HG02981 (cell line): ENCODE measurements at regions not wholly inside any gene's neighbourhood (a gene's known extent, or its start where the extent isn't known, plus 50 kb on each side); places are given as distances from the start of the nearest gene placed in this dataset.
"Not testable (repeated sequence)": the region's sequence is repeated elsewhere in the genome, so short reads cannot be mapped to it uniquely, and the experiment has no call there.

Experiments used
- ATAC-seq: cut with Tn5 transposase; IDR thresholded peaks from one replicate; pipeline ENCODE4 v1.9.1; 2021; ENCODE audit warnings: mild to moderate bottlenecking, moderate library complexity; ENCODE audit not compliant: unreplicated experiment

GRCh38 chr2:215722986-215723630 lies 287.2 kb upstream of the FN1 start:
- no peak for ATAC-seq

GRCh38 chr2:215722125-215722524 lies 286.3 kb upstream of the FN1 start:
- ATAC-seq, result no peak

- ATAC-seq, result not testable (repeated sequence)
These were observed 285.6 kb upstream of the FN1 start for GRCh38 chr2:215721515-215721914.

- no peak for ATAC-seq
These were observed 283.0 kb upstream of the FN1 start for GRCh38 chr2:215718890-215719289.

GRCh38 chr2:215718436-215718835 lies 282.6 kb upstream of the FN1 start:
- no peak for ATAC-seq

DNA sequence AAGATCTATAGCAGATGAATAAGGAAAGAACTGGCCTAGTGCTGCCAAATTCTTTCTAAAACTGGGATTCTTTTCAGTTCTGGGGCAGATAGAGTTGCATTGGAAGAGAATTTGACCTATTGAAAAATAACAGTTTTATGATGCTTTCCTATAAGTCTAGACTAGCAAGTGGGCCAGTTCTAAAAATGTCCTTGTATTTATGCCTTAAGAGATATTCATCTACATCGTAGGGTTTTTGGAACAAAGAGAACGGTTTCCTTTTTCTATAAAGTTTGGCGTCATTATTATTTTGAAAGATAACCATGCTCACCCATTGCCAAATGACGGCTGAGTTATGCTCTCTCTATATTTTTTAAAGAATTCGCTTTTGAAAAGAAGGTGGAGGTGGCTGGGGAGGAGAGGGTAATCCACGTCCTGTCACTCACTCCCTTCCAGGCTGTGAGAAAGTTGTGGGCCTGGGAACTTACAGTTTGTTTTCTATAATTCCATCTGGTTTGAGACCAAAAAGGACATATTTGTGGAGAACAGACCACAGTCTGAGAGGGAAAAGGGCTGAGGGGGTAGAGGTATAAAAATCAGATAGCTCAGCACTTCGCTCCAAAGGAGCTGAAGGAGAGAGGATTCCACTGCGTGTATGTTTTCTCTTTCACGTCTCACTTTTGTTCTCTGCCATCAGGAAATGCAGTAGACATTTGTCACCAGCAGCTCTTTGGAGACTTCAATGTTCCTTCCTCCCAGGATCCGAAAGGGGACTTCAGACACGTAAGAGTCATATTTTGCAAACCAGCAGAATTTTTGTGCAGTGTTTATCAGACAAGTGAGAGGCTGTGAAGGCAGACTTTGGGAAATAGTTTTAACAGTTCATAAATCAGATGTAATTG lies 281.9 kb upstream of the FN1 start:
- no peak for ATAC-seq

DNA sequence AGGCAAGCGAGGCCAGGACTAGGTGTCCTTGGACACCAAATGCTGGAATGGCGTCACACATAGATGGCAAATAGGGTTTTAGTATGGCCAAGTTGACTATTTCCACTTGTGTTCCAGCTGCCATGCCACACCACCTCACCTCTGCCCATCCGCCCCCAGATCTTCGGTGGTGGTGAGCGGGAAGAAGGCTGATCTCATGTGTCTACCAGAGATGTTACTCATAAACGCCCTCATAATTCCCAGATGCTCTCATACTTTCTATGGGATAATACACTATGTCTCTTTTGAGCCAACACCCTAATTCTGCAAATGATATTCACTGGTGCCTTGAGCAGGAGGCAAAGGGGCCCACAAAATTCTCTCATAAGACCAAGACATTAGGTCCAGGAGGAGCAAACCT lies 281.1 kb upstream of the FN1 start:
- no peak for ATAC-seq

DNA sequence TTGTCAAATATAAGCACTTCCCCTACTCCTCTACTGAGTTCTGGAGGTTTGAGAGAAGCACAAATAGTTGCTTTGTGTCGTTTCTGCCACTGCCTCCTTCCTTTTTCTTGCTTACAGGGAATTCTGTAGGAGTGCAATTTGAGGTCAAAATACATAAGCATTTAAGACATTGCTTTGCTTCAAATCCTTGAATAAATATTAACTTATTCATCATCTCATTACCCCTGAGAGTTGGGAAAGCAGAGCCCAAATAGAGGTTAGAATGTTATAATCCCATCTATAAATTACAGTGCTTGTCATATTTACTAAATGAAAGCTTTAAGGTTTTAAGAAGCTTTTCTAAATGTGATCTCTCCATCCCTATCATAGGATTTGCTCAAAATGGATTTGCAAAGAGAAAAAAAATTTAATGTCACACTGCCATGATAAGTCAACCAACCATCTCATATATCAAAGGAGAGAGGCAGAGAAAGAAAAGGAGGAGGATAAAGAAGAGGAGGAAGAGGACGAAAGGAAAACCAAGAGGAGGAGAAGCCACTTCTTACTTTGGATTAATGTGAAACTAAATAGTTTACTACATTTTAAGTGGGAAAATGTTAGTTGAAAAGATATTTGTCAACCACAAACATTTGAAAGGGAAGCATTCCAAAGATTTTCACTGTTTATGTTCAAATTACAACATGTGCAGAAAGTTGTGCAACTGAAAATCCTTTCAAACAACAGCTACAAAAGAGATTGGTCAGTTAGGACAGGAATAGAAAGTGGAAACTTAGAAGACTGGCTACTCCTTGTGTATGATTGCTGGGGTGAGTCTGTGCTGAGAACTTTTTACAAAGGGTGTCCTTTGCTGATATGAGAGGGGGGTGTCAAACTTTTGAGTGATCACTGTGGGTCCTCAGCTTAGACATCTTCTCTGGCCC lies 277.3 kb upstream of the FN1 start:
- ATAC-seq, result no peak

GRCh38 chr2:215712219-215712868 lies 276.5 kb upstream of the FN1 start:
- ATAC-seq, result no peak

GRCh38 chr2:215711471-215712034 lies 275.7 kb upstream of the FN1 start:
- ATAC-seq, result no peak

DNA sequence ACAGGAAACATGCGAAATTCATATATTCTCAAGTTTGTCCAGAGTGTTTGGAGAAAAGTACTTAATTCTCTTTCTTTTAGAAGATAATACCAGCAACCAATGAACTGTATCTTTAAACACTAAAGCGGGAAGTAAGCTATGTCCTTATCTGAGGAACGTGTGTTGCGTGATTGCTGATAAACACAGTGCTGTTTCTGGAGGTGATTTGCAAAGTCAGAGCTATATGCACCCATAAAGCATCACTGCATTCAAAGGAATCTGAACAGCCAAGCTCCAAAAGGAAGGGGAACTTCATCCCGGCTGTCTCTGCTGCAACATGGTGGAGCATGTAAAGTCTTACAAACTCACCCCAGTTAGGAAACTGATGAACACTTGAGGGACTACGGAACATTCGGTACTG lies 271.7 kb upstream of the FN1 start:
- ATAC-seq, result no peak

DNA sequence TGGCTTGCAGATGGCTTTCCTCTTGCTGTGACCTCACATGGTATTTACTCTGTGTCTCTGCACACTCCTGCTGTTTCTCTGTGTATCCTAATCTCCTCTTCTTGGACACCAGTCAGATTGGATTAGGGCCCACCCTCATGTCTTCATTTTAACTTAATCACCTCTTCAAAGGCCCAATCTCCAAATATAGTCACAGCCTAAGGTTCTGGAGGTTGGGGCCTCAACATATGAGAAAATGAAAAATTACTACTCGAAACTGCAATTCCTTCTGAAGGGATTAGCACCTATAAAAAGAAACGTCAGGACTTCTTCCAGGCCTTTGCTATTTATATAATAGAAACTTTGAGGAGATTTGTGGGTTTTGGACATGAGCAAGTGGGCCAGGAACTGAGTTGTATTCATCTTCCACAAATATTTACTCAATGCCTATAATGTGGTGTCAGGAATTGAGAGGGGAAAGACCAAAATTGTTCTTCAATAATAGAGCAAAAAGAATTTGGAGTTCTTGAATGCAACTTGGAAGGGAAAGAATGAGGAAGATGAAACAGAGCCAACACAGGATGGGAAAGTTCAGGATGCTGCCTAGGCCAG lies 270.0 kb upstream of the FN1 start:
- no peak for ATAC-seq

DNA sequence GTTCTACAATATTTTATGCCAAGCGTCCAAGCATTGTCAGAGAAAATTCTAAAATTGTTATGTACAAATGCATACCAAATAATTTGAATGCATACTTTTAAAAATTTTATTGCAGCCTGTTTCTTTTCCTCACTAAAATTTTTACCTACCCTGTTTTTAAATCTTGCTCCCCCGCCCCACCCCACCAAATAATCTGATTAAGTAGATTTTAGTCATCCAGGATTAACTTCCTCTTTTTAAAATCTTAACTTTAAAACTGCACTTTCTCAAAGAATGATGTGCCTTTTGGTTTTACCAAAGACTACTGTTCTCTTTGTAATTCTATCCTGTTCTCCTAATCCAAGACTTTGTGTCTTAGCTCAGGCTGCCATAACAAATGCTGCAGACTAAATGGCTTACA lies 269.4 kb upstream of the FN1 start:
- ATAC-seq, result no peak

- ATAC-seq, result no peak
These were observed 266.4 kb upstream of the FN1 start for GRCh38 chr2:215702116-215702902.

GRCh38 chr2:215699700-215700538 lies 264.1 kb upstream of the FN1 start:
- no peak for ATAC-seq

DNA sequence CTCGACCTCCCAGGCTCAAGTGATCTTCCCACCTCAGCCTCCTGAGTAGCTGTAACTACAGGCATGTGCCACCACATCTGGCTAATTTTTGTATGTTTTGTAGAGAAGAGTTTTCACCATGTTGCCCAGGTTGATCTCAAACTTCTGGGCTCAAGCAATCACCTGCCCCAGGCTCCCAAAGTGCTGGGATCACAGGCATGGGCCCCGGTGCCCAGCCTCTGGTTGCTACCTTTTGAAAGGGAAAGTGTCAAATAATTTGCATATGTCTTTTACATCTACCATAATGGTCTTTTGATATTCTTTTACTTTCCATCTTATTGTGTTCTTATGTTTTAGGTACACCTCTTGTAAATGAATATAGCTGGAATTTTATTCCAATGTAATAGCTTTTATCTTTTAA lies 263.1 kb upstream of the FN1 start:
- no peak for ATAC-seq

GRCh38 chr2:215698566-215698965 lies 262.7 kb upstream of the FN1 start:
- ATAC-seq, result no peak

- no peak for ATAC-seq
These were observed 261.6 kb upstream of the FN1 start for GRCh38 chr2:215697496-215697895.
